ENCODE measurements at regions not wholly inside any gene's neighbourhood (a gene's known extent, or its start where the extent isn't known, plus 50 kb on each side); places are given as distances from the start of the nearest gene placed in this dataset.
A peak's percentile ranks its signal among the peaks of the same experiment; 100 is the strongest.

GRCh38 chr2:22900674-22901073 is 484.3 kb upstream of the KLHL29 start:
- Histone ChIP-seq H3K9me3 (no peaks in the 10 kb centered on the region), H3K27ac (no peak overlapping the region)
- 95 to 98% (median 97%) methylated on average over 2 of the region's 2 CpGs for WGBS, 5 donors

DNA sequence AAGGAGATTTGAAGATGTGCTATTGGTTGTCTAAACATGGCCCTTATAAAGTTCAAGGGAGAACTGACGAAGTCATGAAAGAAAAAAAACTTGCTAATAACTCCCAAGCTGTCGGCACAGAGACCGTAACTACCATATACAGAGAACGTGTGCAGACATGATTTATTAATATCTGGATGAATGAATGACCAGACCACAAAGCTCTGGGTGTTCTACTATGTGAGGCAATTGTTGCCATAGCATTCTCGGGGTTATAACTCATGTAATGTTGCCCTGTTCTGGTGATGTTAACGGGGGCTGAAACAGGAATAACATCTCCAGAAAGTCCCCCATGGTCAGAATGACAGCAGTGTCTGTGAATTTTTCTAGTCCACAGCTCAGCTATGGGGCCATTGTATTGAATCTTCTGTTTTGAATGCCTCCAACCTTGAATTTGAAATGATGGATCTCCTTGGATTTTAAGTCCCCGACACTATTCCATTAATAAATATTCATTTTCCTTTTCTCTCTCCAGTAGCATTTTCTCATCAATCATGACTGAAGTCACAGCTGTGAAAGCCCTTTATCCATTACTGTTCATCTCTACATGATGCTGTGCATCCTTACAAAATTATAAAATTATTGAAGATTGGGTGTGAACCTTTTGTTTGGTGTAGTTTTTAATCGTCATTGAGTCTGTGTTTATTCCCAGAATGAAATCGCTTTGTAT is 483.4 kb upstream of the KLHL29 start:
- Histone ChIP-seq H3K4me1 (no peaks in the 10 kb centered on the region), H3K9me3 (no peaks in the 10 kb centered on the region), H3K36me3 (no peaks in the 10 kb centered on the region), H3K27me3 (no peaks in the 10 kb centered on the region), H3K27ac (no peak overlapping the region), H3K4me3 (no peak overlapping the region)
- DNase-seq = peak in 1 of 2 donors; percentile 25
- 77 to 84% (median 79%) methylated on average over 9 of the region's 9 CpGs for WGBS, 5 donors
- intact Hi-C loops (cut with DNase I; ENCODE audit: low total_unique reads) = no loop called here
- TF ChIP-seq, protein P1, sequence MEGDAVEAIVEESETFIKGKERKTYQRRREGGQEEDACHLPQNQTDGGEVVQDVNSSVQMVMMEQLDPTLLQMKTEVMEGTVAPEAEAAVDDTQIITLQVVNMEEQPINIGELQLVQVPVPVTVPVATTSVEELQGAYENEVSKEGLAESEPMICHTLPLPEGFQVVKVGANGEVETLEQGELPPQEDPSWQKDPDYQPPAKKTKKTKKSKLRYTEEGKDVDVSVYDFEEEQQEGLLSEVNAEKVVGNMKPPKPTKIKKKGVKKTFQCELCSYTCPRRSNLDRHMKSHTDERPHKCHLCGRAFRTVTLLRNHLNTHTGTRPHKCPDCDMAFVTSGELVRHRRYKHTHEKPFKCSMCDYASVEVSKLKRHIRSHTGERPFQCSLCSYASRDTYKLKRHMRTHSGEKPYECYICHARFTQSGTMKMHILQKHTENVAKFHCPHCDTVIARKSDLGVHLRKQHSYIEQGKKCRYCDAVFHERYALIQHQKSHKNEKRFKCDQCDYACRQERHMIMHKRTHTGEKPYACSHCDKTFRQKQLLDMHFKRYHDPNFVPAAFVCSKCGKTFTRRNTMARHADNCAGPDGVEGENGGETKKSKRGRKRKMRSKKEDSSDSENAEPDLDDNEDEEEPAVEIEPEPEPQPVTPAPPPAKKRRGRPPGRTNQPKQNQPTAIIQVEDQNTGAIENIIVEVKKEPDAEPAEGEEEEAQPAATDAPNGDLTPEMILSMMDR (IDR thresholded peaks at IDR 0.05) = no peak
- TF ChIP-seq POLR2A (IDR thresholded peaks at IDR 0.05) (no peak), POLR2AphosphoS5 (IDR thresholded peaks at IDR 0.05) (no peak), EP300 (IDR thresholded peaks at IDR 0.05) (no peak)

More at GRCh38 chr2:22900674-22901073, 484.3 kb upstream of the KLHL29 start:
- intact Hi-C loops (cut with DNase I; ENCODE audit: low total_unique reads) = no loop called here
- Histone ChIP-seq H3K4me3 (no peak overlapping the region), H3K36me3 (no peaks in the 10 kb centered on the region), H3K4me1 (no peaks in the 10 kb centered on the region), H3K27me3 (no peaks in the 10 kb centered on the region)
- TF ChIP-seq POLR2AphosphoS5 (IDR thresholded peaks at IDR 0.05) = no peak
- no peak for TF ChIP-seq POLR2A (IDR thresholded peaks at IDR 0.05)
- TF ChIP-seq EP300 (IDR thresholded peaks at IDR 0.05) = no peak
- TF ChIP-seq, protein P1 (IDR thresholded peaks at IDR 0.05) = no peak
- DNase-seq = no peak

GRCh38 chr2:22902180-22902550 is 482.8 kb upstream of the KLHL29 start:
- Histone ChIP-seq H3K4me1 (no peaks in the 10 kb centered on the region), H3K36me3 (no peaks in the 10 kb centered on the region), H3K9me3 (no peaks in the 10 kb centered on the region), H3K27me3 (no peaks in the 10 kb centered on the region), H3K4me3 (no peak overlapping the region), H3K27ac (no peak overlapping the region)
- 57 to 74% (median 67%) methylated on average over 5 of the region's 5 CpGs for WGBS, 5 donors
- intact Hi-C loops (cut with DNase I; ENCODE audit: low total_unique reads) = no loop called here
- DNase-seq = no peak
- no peak for TF ChIP-seq POLR2AphosphoS5 (IDR thresholded peaks at IDR 0.05)
- TF ChIP-seq EP300 (IDR thresholded peaks at IDR 0.05) = no peak
- TF ChIP-seq, protein P1 (IDR thresholded peaks at IDR 0.05) = no peak

DNA sequence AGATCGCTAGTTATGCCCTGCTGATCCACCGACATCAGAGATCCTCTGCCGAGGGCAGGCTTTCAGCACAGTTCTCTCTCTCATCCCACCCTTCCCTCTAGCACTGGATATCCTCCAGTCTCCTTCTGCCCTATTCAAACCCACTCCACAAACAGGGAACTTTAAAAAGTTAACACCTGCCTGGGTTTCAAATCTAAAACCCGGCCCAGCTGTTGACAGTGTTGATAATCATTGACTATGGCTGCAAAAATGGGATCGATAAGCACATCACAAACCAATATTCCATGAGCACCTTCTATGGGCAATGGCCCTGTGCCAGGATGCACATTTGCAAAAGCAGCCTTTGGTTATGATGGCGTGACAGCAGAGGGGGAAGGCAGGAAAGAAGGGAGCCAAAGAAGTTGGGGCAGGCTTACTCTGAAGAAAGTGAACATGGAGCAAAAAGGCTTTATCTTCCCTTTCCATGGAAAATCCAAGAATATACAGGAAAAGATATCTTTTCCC is 482.3 kb upstream of the KLHL29 start:
- WGBS, 5 donors = 67 to 86% (median 77%) methylated on average over 6 of the region's 6 CpGs
- no peaks in the 10 kb centered on the region for H3K27me3 ChIP-seq
- H3K4me3 ChIP-seq = no peak overlapping the region
- H3K27ac ChIP-seq = no peak overlapping the region
- TF ChIP-seq POLR2A (IDR thresholded peaks at IDR 0.05) = no peak
- no peaks in the 10 kb centered on the region for H3K36me3 ChIP-seq
- intact Hi-C loops (cut with DNase I; ENCODE audit: low total_unique reads) = no loop called here
- no peaks in the 10 kb centered on the region for H3K4me1 ChIP-seq
- H3K9me3 ChIP-seq = no peaks in the 10 kb centered on the region
- DNase-seq = peak in 1 of 2 donors; percentile 7

GRCh38 chr2:22903616-22904015 is 481.4 kb upstream of the KLHL29 start:
- intact Hi-C loops (cut with DNase I; ENCODE audit: low total_unique reads) = no loop called here
- DNase-seq = no peak
- WGBS, 5 donors = 49 to 67% (median 58%) methylated on average over 1 of the region's 1 CpG
- H3K4me1 ChIP-seq = no peaks in the 10 kb centered on the region
- no peaks in the 10 kb centered on the region for H3K36me3 ChIP-seq
- H3K27ac ChIP-seq = no peak overlapping the region
- no peaks in the 10 kb centered on the region for H3K9me3 ChIP-seq
- no peaks in the 10 kb centered on the region for H3K27me3 ChIP-seq
- TF ChIP-seq POLR2A (IDR thresholded peaks at IDR 0.05) = no peak
- no peak for TF ChIP-seq EP300 (IDR thresholded peaks at IDR 0.05)
- TF ChIP-seq, protein P1 (IDR thresholded peaks at IDR 0.05) = no peak
- no peak for TF ChIP-seq POLR2AphosphoS5 (IDR thresholded peaks at IDR 0.05)
- no peak overlapping the region for H3K4me3 ChIP-seq
